HTR-8/SVneo (cell line): ENCODE measurements at regions not wholly inside any gene's neighbourhood (a gene's known extent, or its start where the extent isn't known, plus 50 kb on each side); places are given as distances from the start of the nearest gene placed in this dataset.
"Not testable (repeated sequence)": the region's sequence is repeated elsewhere in the genome, so short reads cannot be mapped to it uniquely, and the experiment has no call there.

Experiments
- DNase-seq: peaks from one replicate; pipeline ENCODE4 v3.0.0; 2011; ENCODE audit warnings: low spot score, mixed read lengths; ENCODE audit not compliant: insufficient read length
- FAIRE-seq: peaks from 2 replicates; lab custom pipeline; 2011; peaks lifted over from hg19 to GRCh38; lab: Jason Lieb, UNC

DNA sequence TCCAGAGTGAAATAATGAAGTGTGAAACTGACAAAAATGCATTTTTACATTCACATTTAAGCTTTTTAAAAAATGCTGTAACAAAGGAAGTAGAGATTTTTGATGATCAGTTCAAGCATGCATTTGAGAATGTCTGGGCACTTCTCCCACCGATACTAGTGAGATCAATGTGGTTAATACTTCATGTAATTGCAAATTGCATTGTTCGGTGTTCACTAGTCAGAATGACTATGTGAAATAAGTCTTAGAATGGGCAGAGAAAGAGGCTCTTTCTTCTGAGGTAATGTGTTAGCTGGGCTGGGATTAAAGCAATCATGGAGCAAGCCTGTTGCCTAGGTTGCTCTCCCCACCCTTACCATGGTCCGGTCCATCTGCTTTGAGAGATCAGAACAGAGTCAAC is 587.0 kb upstream of the GRM7 start:
- FAIRE-seq (no peak), DNase-seq (no peak)

DNA sequence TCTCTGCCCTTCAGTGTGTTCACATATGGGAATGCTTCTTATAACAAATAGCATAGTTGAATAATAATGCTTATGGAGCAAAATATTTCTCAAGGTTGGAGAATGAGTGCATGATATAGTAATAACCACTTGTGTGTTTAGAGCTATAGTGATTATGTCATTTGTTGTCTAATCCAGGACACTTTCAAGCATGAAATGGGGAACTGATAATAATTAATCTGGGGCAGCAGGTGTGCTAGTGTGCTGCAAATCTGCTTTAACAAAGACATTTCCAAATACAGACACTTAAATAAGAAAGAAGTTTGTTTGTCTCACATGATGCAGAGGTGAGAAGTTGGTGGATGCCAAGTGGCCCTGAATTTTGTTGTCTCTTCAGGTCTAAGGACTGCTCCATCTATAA is 579.3 kb upstream of the GRM7 start:
- no peak for DNase-seq
- no peak for FAIRE-seq

DNA sequence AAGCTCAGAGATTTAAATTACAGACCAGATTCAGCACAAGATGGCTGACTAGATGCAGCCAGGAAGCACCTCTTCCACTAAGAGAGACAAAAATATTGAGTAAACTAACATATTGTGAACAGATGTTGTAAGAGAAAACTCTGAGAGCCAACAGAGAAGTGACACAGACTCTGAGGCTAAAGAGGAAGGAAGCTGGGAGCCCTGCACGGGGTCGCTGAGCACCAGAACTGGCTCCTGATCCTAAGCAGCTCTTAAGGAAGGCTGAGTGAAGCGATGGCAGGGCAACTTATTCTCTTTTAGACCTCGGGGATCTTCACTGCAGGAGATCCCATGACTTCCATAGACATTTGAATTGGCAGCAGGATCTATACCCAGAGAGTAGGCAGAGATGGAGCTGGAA is 578.0 kb upstream of the GRM7 start:
- FAIRE-seq (no peak), DNase-seq (no peak)

DNA sequence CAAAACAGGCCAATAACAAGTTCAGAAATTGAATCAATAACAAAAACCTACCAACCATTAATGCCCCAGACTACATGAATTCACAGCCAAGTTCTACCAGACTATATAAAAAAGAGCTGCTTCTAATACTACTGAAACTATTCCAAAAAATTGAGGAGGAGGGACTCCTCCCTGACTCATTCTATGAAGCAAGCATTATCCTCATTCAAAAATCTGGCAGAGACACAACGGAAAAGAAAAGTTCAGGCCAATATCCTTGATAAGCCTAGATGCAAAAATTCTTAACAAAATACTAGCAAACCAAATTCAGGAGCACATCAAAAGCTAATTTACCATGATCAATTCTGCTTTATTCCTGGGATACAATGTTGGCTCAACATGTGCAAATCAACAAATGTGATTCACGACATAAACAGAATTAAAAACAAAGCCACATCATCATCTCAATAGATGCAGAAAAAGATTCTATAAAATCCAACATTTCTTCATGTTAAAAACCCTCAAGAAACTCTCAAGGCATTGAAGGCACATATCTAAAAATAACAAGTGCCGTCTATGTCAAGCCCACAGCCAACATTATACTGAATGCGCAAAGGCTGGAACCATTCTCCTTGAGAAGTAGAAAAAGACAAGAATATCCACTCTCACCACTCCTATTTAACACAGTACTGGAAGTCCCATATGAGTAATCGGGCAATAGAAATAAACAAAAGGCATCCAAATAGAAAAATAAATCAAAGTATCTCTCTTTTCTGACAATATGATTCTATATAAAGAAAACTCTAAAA is 573.6 kb upstream of the GRM7 start:
- FAIRE-seq = no peak
- DNase-seq = no peak

DNA sequence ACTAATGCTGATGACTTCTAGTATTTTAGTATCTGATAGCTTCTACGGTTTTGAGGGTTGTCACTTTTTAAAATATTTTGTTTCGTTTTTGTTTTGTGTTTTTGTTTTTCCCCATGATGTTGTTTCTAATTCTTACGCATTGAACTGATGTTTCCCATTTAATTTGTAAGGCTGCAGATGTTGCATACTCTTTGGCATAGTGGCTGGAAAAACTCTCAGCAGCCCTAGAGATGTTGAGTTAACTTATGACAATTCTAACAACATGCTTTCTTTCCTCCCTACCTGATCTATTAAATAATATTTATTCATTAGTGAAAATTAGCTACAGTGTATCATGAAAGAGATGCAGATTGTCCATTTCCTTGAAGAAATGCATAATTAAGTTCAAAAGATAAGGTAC is 559.3 kb upstream of the GRM7 start:
- no peak for DNase-seq
- FAIRE-seq = no peak

DNA sequence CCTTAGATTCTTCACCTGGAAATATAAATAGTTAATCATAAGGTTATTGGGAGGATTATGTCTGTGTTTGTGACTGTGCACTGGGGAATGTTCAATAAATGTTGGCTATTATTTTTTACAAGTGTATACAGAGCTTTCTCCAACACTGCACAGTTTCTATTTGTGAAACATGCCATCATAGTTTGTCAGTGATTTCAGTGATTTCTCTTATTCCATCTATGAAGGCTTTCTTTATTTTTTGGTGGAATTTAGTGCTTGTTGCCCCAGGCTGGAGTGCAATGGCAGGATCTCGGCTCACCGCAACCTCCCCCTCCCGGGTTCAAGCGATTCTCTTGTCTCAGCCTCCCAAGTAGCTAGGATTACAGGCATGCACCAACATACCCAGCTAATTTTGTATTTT is 545.0 kb upstream of the GRM7 start:
- DNase-seq = no peak

DNA sequence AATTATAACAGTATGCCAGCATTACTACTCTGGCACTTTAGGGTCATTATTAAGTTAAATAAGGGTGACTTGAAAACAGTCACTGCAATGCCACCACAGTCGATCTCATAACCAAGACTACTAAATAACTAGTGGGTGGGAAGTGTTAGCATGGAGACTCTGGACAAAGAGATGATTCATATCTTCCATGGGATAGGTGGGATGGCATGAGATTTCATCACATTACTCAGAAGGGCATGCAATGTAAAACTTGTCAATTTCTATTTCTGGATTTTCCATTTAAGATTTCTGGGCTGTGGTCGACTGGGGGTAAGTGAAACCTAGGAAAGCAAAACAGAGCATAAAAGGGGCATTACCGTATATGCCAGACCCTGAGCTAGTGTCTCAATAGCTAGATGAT is 538.9 kb upstream of the GRM7 start:
- DNase-seq (no peak), FAIRE-seq (no peak)

More for the DNA sequence above, 545.0 kb upstream of the GRM7 start:
- FAIRE-seq = no peak

DNA sequence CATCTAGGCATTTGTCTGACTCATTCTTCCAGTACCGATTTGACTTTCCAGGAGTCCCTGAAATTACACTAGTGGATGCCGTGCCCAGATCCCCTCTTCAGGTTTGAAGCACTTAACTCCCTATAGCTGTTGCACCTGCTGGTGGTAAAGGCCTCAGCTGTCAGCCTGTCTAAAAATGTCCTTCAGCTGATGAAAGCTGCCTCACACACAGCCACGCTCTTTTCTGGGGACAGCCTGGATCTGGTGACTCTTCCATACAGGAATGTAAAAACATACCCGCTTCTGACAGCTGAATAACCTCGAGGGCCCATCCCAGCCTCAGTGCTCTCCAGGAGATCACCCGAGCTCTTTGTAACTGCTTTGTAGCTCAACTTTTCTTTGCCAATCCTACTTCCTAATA is 534.1 kb upstream of the GRM7 start:
- FAIRE-seq = no peak
- DNase-seq = no peak

DNA sequence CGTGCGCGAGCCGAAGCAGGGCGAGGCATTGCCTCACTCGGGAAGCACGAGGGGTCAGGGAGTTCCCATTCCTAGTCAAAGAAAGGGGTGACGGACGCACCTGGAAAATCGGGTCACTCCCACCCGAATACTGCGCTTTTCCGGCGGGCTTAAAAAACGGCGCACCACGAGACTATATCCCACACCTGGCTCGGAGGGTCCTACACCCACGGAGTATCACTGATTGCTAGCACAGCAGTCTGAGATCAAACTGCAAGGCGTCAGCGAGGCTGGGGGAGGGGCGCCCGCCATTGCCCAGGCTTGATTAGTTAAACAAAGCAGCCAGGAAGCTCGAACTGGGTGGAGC is 520.0 kb upstream of the GRM7 start:
- DNase-seq, FAIRE-seq: not testable (repeated sequence)

DNA sequence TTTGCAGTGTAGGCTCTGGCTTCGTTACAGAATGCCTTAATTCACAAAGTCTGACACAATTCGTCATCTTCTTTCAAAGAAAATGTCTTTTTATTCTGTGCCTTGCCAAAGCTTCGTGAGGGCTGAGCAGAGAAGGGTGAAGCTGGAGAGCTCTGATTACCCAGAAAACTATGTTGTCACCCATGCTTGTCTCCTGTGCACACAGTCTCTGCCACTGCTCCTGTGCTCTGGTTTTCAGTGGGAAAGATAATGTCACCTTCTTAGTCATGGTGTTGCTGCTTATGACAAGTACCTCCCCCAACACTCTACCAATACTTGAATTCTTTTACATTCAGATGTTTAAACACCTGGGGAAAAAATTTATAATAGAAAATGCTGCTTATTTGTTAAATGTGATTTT is 509.2 kb upstream of the GRM7 start:
- DNase-seq (no peak), FAIRE-seq (no peak)

DNA sequence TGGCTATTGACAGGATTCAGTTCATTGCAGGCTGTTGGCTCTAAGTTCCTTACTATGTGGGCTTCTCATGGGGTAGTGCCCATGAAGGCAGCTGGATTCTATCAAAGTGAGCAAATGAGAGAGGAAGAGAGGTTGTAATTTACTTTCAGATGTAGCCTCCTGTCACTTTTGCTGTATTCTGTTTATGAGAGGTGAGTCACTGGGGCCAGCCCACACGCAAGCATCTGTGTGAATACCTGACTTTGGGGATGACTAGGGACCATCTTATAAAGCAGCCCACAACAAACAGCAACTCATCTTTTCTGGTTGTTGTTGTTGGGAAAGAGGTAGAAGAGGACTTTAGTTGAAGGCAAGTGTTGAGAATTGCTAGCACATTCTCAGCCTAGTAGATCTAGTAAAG is 506.3 kb upstream of the GRM7 start:
- DNase-seq (no peak), FAIRE-seq (no peak)

DNA sequence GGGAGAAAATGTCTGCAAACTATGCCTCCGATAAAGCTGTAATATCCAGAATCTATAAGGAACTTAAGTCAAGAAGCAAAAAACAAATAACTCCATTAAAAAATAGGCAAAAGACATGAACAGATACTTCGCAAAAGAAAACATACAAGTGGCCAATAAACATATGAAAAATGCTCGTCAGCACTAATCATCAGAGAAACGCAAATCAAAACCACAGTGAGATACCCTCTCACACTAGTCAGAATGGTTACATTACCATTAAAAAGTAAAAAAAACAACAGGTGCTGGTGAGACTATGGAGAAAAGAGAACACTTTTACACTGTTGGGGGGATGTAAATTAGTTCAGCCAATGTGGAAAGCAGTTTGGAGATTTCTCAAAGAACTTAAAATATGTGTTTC is 498.5 kb upstream of the GRM7 start:
- DNase-seq (no peak), FAIRE-seq (no peak)

DNA sequence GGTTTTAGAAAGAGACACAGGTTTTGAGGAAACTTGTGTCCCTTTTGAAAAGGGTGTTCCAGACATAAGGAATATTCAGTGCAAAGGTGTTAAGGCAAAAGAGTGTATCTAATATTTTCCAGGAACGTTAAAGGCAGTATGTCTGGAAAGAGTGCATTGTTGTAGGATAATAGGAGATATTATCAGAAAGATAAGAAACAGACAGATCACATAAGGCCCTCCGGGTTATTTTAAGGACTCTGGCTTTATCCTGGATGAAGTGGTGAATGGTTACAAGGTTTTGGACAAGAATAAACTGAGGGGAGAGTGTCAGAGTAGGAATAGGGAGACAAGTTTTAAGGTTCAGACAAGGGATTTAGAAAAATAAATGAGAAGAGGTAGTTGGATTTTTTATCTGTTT is 493.7 kb upstream of the GRM7 start:
- no peak for DNase-seq
- FAIRE-seq = no peak

DNA sequence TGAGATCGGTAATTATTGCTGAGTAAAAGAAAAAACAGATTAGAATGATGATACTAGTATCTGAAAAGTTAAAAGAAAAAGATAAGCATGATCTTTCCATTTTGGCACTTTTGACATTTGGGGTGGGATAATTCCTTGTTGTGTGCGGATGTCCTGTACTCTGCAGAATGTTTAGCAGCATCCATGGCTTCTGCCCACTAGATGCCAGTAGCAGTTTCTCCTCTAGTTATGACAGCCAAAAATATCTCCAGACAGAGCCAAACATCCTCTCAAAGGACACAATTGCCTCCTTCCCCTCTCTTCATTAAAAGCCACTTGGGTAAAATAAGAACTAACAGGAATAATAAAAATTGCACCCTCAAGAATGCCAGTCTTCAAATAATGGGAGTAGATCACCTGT is 468.8 kb upstream of the GRM7 start:
- DNase-seq (no peak), FAIRE-seq (no peak)

DNA sequence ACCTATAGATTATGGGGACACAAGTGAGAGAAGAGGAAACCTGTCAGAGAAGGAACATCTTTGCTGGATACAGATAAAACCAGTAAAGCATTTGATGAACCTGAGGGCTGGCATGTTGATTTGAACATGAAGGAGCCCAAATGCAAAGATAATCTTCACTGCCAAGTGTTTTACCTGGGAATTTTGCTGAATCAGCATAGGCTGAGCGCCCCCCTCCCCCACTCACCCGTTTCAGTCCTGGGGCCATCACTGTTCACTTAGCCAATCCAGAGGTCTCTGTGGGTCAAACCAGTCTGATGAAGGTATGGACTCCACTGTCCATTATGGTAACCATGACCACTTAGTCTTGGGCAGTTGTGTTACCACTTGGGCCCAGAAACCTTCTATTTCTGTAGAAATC is 466.0 kb upstream of the GRM7 start:
- FAIRE-seq (no peak), DNase-seq (no peak)

DNA sequence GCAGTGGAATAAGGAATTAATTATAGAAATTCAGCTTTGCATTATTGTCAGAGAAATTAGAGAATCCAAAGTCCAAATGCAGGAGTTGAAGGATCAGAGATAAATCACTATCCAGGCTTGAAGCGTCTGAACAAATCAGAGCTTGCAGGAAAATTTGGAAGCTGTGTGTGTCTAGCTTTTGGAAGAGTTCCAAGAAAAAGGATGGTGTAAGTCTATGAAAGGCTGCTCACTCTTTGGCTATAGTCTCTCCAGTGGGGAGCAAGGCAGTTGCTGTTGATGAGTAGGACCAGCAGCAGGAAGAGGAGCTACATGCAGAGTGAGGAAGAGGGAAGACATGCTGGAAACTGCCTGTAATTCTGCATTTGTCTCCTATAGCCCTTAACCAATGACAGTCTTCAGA is 464.3 kb upstream of the GRM7 start:
- DNase-seq = no peak

DNA sequence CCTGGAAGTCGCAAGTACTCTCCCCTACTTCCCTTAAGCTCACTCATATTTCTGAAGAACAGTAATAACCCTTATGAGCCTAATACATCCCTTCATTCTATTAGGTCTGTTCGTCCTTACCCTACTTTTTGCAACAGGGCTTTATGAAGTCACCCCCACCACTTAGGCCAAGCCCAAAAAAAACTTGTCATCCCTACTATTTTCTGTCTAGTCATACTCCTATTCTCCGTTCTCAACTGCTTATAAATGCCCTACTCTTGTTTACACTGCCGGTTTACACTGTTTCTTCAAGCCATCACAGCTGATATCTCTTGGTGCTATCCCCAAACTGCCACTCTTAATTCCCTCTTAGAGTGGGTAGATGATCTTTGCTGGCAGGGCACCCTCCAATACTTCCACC is 458.2 kb upstream of the GRM7 start:
- not testable (repeated sequence) for DNase-seq, FAIRE-seq

More for the DNA sequence above, 464.3 kb upstream of the GRM7 start:
- FAIRE-seq = no peak

DNA sequence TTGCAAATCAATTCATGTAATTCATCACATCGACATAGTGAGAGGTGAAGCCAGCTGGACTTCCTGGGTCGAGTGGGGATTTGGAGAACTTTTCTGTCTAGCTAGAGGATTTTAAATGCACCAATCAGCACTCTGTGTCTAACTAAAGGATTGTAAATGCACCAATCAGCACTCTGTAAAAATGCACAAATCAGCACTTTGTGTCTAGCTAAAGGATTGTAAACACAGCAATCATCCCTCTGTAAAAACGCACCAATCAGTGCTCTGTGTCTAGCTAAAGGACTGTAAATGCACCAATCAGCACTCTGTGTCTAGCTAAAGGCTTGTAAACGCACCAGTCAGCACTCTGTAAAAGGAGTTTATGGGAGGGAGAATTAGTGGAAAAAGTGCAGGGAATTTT is 454.0 kb upstream of the GRM7 start:
- DNase-seq, FAIRE-seq: not testable (repeated sequence)

DNA sequence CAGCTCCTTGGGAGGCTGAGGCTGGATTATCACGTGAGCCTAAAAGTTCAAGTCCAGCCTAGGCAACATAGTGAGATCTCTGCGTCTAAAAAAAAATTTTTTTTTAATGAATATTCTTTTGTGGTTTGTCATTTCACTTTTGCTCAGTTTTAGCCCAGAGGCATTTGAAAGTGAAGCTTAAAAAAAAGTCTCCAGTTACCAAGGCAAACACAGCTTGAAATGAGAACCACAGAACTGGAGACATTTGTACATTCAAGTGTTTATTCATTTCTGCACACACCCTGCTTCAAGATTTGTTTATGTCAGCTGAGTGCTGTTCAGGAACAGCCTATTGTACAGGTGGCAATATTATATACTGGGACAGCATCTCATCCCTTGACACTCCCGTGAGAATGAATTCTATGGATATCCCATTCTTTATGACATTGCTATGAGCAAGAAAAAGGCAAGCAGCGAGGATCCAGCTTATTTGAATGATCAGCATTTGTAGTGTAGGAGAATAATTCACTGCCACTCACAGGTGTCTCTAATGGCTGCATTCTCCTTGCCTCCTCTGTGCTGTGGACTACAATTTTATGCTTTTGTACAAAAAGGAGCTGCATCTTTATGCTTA is 444.8 kb upstream of the GRM7 start:
- DNase-seq (no peak), FAIRE-seq (no peak)

DNA sequence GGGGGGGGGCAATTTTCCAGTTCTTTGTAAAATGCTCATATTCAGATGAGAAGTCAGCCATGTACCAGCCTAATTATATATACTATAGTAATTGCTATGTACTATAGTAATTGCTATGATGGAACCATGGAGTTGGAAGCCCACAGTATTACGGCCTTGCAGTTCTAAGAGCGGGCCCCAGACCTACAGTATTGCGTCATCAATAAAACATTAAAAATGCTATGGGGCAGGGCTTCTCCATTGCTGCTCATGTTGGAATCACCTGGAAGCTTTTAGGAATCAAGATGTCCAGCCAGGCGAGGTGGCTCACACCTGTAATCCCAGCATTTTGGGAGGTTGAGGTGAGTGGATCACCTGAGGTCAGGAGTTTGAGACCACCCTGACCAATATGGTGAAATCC is 443.7 kb upstream of the GRM7 start:
- no peak for DNase-seq
- FAIRE-seq = no peak

DNA sequence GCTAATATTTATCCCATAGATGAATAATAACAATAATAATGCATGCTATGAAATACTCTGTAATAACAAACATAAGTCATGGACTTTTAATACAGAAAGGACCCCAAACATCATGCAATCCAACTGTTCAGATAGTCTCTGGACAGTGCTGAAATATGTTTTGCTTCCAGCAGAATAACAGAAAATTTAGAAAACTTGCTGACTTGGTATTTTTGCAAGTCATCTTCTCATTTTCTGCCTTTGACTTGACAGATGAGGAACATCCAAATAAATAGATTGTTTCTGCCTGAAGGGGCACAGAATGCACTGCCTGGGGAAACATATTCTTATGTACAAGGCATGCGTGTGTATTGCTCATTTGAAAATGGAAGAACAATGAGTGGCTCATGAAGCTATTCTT is 442.4 kb upstream of the GRM7 start:
- no peak for FAIRE-seq

More for the DNA sequence above, 442.4 kb upstream of the GRM7 start:
- no peak for DNase-seq
